ENCODE measurements at regions not wholly inside any gene's neighbourhood (a gene's known extent, or its start where the extent isn't known, plus 50 kb on each side); places are given as distances from the start of the nearest gene placed in this dataset.

DNA sequence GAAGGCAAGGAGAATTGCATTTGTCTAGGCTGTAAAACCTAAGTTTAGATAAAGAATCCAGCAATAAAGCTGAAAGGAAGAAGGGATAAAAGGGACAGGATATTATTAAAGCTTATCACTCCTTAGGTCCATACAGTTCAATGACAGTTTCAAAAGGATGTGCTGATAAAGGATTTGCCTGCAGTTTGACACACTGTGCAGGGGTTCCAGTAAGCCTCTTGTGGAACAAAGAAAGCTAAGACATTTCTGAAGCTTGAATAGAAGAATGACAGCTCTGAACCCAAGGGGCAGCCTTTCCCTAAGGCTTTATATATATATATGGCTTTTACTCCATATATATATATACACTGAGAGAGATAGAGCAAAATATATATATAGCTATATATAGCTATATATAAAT is 276.8 kb upstream of the GRM3 start:
- TF ChIP-seq, protein P1, sequence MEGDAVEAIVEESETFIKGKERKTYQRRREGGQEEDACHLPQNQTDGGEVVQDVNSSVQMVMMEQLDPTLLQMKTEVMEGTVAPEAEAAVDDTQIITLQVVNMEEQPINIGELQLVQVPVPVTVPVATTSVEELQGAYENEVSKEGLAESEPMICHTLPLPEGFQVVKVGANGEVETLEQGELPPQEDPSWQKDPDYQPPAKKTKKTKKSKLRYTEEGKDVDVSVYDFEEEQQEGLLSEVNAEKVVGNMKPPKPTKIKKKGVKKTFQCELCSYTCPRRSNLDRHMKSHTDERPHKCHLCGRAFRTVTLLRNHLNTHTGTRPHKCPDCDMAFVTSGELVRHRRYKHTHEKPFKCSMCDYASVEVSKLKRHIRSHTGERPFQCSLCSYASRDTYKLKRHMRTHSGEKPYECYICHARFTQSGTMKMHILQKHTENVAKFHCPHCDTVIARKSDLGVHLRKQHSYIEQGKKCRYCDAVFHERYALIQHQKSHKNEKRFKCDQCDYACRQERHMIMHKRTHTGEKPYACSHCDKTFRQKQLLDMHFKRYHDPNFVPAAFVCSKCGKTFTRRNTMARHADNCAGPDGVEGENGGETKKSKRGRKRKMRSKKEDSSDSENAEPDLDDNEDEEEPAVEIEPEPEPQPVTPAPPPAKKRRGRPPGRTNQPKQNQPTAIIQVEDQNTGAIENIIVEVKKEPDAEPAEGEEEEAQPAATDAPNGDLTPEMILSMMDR (IDR thresholded peaks at IDR 0.05; ENCODE audit: low read depth, low read length, poor library complexity, severe bottlenecking) = no peak
- TF ChIP-seq EZH2phosphoT487 (IDR thresholded peaks at IDR 0.05; ENCODE audit: borderline replicate concordance, low read length) = no peak
